Adrenal gland (tissue), 5 donors: ENCODE measurements at regions not wholly inside any gene's neighbourhood (a gene's known extent, or its start where the extent isn't known, plus 50 kb on each side); places are given as distances from the start of the nearest gene placed in this dataset.

Source experiments
- CTCF ChIP-seq, 6 experiments: fragments of 450-650 bp in 4 of 6; fragments of 200-600 bp in 2 of 6; sonication (generic) in 1 of 6; IDR thresholded peaks; 1 replicate in 5 of 6; 2 replicates in 1 of 6; pipeline versions ENCODE4 v1.5.1 to v1.8.0; 2016 to 2021; ENCODE audit warnings: antibody characterized with exemption in 6 of 6, mild to moderate bottlenecking in 2 of 6, moderate library complexity in 1 of 6
- POLR2A ChIP-seq, 2 donors: fragments of 450-650 bp; IDR thresholded peaks; one replicate each; pipeline ENCODE4 v1.6.1; 2017; ENCODE audit warnings: antibody characterized with exemption in 2 of 2, mild to moderate bottlenecking in 2 of 2, moderate library complexity in 1 of 2
- donor health status: DM: no; HTN: no; CAD: no.

GRCh38 chr4:64158648-64159326, 250.5 kb downstream of the TECRL start:
- TF ChIP-seq CTCF (IDR thresholded peaks at IDR 0.05) (peak; percentile 61 to 87 (median 64)), POLR2A (IDR thresholded peaks at IDR 0.05) (no peak)
